HG02798 (cell line): ENCODE measurements at regions not wholly inside any gene's neighbourhood (a gene's known extent, or its start where the extent isn't known, plus 50 kb on each side); places are given as distances from the start of the nearest gene placed in this dataset.

Source experiments
- ATAC-seq: cut with Tn5 transposase; IDR thresholded peaks from one replicate; pipeline ENCODE4 v1.9.1; 2021; ENCODE audit warnings: mild to moderate bottlenecking; ENCODE audit not compliant: unreplicated experiment, poor library complexity

DNA sequence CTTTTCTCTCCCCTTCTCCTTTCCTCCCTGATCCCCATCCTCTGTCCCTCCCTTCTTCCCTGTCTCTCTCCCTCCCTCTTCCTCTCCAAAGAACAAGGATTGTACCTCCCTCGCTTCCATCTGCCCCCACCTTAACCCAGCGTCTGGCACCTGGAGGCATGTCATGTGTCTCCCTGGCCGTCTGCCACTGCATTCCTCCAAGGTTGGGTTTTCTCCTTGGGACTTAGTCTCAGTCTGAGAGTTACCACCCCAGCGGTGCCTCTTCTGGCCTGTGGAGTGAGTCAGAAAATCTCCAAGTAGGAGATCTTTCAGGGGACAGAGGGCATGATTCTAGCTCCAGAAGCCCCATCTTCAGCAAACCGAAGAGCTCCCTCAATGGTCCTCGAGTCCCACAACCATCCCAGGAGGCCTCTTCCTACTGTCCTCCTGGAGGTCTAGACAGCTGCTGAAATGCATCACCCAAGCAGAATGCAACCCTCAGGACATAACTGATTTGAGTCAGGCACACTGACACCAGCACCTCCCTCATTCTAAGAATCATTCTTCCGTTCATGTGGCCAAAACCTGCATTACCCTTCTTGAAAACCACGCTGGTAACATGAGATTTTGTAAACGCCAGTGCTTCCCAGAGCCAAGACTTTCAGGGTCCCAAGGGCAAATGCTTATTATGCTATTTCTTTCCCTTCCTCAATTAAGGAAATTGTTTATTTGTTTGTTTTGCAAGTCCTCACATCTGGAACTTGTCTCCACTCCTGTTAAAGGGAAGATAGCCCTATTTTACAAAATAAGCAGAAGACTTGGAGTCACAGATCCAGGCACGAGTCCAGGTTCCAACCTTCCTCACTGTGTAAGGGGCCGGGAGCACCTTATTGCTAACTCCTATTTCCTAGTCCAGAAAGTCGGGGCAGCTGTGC is 463.2 kb downstream of the BCL11B start:
- no peak for ATAC-seq

DNA sequence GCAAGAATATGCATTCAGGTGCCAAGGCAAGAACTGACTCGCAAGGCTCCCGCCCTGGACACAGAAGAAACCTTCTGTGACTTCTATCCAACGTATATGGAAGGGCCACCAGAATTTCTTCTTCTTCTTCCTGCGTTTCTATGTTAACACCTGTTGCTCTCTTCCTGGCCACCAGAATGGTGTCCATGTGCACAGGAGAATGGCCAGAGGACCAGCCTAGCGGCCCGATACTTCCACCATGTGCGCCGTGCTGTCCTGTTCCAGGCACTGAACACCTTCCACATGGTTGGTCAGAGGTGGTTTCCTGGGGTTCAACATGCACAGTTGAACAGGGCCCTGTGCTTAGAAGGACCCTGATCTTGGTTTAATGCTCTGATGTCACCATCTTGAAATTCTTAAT is 455.8 kb downstream of the BCL11B start:
- no peak for ATAC-seq

DNA sequence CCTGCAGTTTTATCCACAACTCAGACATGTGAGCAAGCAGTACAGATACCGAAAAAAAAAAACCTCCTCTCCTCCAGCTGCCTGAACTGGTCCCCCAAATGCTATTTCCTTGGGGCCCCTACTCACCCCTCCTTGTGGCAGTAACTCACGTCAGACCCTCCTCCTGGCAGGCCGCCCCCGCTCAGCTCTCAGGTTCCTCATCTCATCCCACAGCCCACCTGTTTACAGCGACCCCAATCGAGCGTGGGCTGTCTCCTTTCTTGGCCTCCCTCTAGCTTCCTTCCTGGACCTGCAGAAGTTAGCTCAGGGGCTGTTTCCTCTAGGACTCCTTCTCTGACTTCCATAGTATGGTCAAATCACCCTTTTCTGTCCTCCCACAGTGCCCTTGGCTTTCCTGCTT is 455.3 kb downstream of the BCL11B start:
- ATAC-seq: no peak

DNA sequence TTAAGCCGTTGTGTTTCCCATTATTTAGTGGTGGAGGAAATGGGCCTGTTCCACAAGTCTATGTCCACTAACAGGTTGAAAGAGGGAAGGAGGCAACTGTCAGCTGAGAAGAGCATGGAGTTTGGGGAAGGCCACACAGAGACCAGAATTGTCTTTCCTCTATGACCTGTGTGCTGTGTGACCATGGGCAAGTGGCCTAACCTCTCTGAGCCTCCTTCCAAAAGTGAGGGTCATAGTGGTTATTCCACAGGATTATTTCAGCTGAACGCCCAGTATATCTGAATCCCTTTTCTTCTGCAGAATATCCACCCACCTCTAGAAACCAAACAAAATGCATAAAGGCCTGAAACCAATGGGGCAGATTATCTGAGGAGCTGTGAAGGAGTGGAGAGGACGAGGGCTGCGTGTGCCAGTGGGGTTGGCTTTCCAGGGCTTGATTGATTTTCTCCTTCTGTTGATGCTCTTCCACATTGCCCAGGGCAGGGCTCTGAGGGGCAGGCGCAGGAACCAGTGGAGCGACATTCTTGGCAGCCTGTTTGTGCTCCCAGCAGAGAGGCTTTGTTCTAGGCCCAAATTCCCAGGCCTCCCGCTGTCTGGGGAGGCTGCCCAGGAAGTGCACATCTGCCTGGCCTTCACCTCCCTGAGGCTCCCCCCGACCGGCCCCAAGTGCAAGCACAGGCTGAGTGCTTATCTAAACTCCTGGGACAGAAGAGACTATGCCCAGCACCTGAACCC is 452.7 kb downstream of the BCL11B start:
- ATAC-seq: no peak

DNA sequence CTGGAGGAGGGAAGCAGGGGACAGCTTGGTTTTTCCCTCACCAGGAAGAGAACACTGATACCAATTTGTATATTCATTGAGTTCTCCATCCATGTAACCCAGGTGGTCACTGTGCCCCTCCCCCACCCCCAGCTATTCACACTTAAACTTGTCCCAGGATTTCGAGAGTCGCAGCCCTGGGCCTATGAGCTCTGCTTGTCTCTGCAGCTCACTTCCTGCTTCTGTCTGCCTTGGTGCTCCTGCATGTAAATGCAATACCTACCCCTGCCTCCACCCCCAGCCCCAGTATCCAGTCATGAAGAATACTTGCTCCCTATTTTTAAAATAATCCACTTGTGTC is 452.2 kb downstream of the BCL11B start:
- ATAC-seq: no peak

DNA sequence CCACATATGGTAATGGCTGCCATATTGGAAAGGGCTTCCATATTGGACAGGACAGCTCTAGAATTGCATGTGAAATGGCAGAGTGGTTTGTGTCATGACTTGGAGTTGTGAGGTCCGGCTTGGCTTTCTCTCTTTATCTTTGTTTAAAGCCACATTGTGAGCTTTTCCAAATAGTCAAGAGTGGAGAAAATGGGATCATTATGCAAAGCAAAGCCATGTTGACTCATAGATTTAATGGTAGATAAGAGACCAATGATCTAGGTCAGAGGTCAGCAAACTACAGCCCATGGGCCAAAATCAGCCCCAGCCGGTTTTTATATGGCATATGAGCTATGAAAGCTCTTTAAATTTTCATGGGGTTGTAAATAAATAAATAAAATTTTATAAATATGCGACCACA is 449.1 kb downstream of the BCL11B start:
- ATAC-seq: no peak

DNA sequence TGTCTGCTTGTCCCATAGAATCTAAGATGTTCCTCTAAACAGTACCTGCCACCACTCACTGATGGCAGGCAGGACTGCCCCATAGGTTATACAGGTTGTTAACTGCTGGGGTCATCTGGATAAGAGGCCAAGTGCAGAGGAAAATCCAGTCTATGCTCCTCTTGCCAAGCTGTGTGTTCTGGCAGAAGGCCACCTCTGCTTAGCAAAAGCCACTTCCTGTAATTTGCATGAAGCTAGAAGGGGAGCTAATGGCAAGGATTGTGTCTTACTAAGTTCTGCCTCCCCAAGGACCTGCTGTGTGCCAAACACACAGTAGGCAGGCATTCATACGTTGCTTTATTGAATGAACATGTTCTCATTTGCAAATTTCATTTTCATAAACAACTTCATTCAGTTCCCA is 445.4 kb downstream of the BCL11B start:
- ATAC-seq: no peak

DNA sequence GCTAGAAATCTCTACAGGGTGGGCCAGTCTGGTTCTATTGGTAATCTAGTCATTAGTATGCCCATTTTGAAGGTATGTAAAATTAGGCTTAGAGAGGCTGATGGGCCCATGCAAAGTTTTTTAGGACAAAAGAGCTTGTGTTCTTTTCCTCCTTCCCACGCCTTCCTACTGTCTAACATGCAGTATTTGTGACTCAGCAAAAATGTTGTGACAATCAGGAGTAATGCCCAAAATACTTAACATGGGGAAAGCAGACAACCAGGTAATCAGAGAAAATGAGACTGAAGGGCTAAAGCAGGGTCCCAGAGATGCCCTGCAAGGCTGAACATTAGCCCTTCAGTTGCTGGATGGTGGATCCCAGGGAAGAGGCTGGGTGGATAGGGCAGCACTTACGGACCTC is 437.9 kb downstream of the BCL11B start:
- ATAC-seq: no peak

DNA sequence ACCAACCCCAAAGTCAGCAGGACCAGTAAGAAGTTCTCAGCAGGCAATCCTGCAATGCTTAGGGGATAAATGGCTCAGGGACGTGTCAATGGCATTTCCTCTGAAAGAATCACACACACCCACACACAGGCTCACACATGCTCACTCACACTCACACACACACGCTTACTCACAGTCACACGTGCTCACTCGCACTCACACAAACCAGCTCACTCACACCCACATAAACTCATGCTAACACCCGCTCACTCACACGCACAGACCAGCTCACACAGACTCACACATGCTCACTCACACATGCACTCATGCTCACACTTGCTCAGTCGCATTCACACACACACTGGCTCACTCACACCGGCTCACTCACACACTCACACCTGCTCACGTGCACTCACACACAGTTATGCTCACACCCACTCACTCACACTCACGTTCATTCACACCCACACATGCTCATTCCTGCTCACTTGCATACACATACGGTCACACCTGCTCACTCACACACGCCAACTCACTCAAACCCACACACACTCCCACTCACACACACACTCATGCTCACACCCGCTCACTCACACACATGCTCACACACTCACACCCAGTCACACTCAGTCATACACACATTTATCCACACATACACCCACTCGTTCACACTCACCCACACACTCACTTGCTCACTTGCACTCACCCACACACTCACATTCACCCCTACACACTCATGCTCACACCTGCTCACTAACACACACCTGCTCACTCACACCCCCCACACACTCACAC is 436.8 kb downstream of the BCL11B start:
- no peak for ATAC-seq

DNA sequence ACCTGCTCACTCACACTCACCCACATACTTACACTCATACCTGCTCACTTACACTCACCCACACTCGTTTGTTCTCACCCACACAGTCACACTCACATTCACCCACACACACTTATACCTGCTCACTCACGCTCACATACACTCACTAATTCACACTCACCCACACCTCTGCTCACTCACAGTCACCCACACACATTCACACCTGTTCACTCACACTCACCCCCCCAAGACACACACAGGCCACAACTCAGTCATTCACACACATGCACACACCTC is 436.2 kb downstream of the BCL11B start:
- ATAC-seq: no peak

DNA sequence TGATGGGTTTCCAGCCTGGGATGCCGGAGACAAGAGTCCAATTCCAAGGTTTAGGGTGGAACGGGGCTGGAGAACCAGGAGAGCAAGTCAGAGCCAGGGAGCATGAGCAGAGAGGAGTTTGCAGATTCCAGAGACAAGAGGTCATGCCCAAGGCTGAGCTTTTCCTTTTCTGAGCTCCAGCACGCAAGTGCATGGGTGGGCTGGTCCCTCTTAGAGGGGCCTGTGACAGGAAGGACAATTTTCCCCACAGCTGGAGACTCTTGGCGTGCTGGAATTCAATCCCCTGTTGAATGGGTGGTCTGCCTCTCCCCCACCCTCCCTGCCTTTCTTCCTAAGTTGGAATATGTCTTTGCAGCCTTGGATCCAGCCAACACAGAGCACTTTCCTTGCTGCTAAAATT is 431.9 kb downstream of the BCL11B start:
- no peak for ATAC-seq

DNA sequence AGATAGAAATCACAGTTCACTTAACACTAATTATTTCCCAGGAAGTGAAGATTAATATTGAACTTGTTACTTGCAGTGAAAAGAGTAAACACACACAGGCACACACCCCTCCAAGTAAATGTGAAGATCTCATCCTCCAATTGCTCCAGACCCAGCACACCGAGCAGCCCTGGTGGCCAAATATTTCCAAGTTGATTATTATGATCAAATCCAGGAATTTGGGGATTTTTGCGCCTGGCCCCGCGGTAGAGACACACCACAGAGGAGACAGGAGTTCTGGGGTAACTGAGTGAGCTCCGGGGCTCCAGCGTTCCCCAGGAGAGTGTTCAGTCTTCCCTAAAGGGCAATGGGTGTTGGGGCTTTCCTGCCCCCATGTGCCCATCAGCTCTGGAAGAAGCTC is 431.5 kb downstream of the BCL11B start:
- no peak for ATAC-seq

DNA sequence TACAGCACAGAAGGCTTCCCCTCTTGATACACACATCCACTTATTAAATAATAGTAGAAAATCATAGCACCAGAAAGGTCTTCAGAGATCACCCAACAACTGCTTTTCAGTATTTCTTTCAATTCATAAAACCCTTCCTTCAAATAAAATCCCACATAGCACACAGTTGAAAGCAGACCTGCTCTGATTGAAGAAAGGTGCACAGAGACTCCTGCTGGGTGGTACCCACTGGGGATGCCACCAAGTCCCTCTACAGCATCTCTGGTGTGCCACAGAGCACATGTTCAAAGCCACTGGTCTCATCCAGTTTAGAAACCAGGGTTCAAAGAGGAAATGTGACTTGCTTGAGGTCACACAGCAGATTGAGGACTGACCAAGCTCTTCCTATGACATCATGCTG is 427.5 kb downstream of the BCL11B start:
- no peak for ATAC-seq

DNA sequence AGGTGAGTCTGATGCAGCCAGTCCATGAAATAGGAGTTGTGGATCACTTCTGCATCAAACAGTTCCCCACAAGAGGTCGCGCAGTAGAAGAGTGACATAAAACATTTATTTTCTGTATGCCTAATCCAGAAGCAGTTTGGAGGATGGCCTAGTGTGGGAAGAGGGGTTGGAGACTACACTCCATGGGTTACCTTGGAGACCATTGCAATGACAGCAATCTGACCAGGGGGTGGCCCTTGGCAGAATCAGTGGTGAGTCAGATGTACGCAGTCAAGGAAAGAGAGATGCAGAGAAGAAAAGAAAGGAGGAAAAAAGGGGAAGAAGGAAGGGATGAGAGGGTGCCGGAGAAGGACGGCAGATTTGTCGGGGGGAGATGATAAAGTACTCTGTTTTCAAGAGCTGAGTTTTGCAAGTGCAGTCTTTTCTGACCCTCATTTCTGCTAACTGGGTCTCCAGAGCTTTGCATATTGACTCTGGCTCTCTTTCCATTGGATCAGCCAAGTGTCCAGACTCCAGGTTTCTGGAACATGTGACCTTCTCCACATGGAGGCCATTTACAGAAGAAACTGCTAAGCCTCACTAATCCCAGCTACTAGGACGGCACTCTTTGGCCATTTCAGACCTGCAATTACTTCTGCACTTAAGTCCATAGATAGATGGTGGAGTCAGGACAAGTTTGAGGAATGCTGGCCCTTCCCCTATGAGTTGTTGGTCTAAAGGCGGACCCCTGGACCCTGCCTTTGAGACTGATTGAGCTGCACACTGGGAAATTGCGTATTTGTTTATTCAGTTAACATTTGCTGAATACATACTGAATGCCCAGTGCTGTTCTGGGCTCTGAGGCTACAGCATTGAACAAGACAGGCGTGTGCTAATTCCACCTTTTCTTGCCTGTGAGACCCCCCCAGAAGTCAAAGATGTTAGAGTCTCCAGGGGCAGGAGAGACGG is 424.2 kb downstream of the BCL11B start:
- no peak for ATAC-seq

DNA sequence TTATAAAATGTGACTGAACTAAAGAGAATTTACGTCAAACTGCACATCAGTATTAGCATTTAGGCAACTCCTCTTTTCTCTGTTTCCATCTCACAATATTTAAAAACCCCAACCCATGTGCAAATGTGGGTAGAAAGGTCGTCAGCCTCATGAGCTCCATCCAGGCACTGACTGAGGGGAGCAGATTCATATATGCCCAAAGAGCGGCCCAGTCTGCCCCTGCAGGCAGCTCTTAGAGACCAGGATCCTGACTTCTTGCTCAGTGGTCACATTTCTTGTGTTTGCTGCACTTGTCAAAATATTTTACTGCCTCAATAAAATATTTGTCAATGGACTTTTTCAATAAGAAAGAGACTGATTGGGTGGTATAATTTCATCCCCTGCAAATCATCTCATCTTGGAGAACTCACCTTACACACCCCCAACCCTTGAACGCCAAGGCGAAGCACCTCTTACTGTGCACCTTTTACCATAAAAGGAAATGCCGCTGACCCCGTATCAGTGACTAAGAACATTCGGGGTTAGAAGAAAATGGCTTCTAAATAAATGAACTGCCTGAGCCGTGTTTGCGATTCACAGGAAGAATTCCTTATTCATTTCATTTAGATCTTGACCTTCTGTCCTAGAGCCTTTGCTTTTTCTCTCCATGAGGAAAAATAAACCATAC is 418.8 kb downstream of the BCL11B start:
- no peak for ATAC-seq

DNA sequence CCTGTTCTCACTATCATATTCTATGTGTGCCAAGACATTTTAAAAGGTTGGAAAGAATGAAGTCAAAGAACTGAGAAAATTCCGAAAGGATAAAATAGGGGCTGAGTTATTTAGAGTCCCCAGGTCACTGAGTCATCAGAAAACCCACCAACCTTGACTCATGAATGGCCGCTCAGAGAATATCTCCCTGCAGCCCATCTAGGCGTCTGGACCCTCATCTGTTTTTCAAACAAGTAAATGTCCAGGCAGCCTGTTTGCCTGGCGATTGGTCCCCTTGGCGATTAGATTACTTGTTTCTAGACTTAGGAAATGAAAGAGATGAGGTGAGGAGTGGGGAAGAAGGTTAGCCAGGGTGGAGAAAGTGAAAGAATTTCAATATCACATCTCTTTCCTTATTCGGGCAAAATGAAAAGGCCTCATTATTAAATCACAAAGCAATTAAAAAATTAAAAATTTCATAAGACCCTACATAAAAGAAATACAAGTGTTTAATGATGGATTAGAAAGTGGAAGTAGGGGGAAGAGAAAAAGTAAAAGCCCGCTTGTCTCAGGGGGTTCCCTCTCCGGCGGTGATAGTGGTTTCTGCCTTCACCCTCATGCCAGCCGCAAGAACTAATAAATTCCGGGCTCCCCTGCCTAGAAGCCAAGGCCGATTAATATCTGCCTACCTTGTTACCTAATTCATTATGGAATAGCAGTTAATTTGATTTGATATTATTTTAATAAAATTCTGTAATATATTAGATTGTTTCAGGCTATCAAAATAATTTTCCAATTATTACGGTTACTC is 415.9 kb downstream of the BCL11B start:
- ATAC-seq: no peak

DNA sequence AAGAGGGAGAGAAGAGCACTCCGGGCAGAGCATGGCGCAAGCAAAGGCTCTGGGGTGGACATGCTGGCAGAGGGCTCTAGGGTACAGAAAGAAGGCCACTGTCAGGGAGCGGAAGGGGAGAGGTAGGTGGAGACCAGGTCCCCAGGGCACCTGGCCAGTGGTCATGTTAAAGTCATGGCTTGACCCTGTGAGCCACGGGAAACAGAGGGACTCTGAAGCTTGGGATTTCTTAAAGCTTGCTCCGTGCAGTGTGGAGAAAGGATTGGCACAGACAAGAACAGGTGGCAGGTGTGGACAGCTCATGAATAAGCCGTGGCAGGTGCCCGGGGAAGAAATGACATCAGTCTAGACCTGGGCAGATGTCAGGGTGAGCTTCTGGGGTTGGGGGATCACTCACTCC is 413.8 kb downstream of the BCL11B start:
- ATAC-seq: no peak

DNA sequence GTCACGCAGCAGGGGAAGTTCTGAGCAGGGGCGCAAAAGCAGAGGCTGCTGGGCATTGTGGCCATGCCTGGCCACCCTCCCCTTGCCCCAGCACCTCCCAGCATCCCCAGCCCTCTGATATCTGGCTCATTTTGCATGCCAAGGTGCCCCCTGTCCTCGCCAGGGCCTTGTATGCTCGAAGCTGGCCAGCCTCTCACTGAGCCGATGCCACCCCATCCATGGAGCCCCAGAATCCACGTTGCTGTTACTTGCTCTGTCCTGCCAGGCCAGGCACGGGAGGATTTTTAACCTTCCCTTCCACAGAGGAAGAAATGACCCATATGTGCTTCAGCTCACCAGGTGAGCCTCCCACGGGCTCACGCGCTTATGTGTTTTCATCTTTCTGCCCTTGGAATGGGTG is 413.4 kb downstream of the BCL11B start:
- ATAC-seq: no peak

DNA sequence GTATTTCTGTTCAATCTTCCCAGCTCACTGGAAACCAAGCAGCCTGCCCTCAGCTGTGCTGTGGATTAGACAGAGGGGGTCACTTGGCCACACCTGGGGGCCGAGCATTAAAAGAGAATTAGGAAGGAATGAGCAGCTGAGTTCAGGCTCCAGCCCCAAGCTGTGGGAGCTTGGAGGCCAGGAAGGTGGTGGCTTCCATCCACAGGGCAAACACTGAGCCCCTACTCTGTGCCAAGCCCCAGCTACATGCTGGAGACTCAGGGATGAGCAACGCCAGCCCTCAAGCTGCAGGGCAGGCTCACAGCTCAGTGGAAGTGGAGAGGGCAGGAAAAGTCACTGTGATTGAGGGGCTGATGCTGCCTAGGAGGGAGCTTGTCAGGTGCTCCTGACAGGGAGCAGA is 412.7 kb downstream of the BCL11B start:
- no peak for ATAC-seq
